HL-60/S4 treated with retinoic acid at 250 ng/mL for 4 days and 3 days (cell line): ENCODE measurements at regions not wholly inside any gene's neighbourhood (a gene's known extent, or its start where the extent isn't known, plus 50 kb on each side); places are given as distances from the start of the nearest gene placed in this dataset.
"Not testable (repeated sequence)": the region's sequence is repeated elsewhere in the genome, so short reads cannot be mapped to it uniquely, and the experiment has no call there.

ENCODE experiments used
- in situ Hi-C: fragments of 300-500 bp; cut with MboI; formaldehyde crosslinking; loops from 2 replicates; pipeline ENCODE4 v1.7.0; 2022; ENCODE audit warnings: low sequenced_read_pairs

GRCh38 chr9:73059247-73059646, 92.4 kb upstream of the ANXA1 start:
- in situ Hi-C loops = loop anchor here (25.0 kb wide), 1 partner anchor 1022 kb away; no protein-coding TSS in a partner anchor

- in situ Hi-C loops = loop anchor here (25.0 kb wide), 1 partner anchor 1019 kb away; no protein-coding TSS in a partner anchor
These were observed 95.4 kb upstream of the ANXA1 start for GRCh38 chr9:73056245-73056644.

GRCh38 chr9:73054091-73054490, 97.6 kb upstream of the ANXA1 start:
- in situ Hi-C loops = loop anchor here (25.0 kb wide), 1 partner anchor 1017 kb away; no protein-coding TSS in a partner anchor

GRCh38 chr9:73053543-73053942, 98.1 kb upstream of the ANXA1 start:
- in situ Hi-C loops = loop anchor here (25.0 kb wide), 1 partner anchor 1016 kb away; no protein-coding TSS in a partner anchor

GRCh38 chr9:73050887-73051550, 98.2 kb upstream of the ALDH1A1 start:
- in situ Hi-C loops = loop anchor here (25.0 kb wide), 1 partner anchor 1014 kb away; no protein-coding TSS in a partner anchor

GRCh38 chr9:73050065-73050816, 97.4 kb upstream of the ALDH1A1 start:
- in situ Hi-C loops = loop anchor here (25.0 kb wide), 1 partner anchor 1013 kb away; no protein-coding TSS in a partner anchor

- in situ Hi-C loops = no loop called here
These were observed 96.4 kb upstream of the ALDH1A1 start for GRCh38 chr9:73049280-73049679.

- in situ Hi-C loops = no loop called here
These were observed 93.9 kb upstream of the ALDH1A1 start for GRCh38 chr9:73046769-73047168.

GRCh38 chr9:73044776-73045175, 91.9 kb upstream of the ALDH1A1 start:
- in situ Hi-C loops = not testable (repeated sequence)

GRCh38 chr9:73042155-73042554, 89.3 kb upstream of the ALDH1A1 start:
- in situ Hi-C loops = no loop called here

GRCh38 chr9:73039271-73040263, 86.7 kb upstream of the ALDH1A1 start:
- in situ Hi-C loops = no loop called here

- in situ Hi-C loops = no loop called here
These were observed 85.8 kb upstream of the ALDH1A1 start for GRCh38 chr9:73038613-73039012.

- in situ Hi-C loops = no loop called here
These were observed 85.2 kb upstream of the ALDH1A1 start for GRCh38 chr9:73038089-73038509.

GRCh38 chr9:73037613-73038012, 84.8 kb upstream of the ALDH1A1 start:
- in situ Hi-C loops = no loop called here

- in situ Hi-C loops = no loop called here
These were observed 82.1 kb upstream of the ALDH1A1 start for GRCh38 chr9:73034962-73035361.

- in situ Hi-C loops = no loop called here
These were observed 78.5 kb upstream of the ALDH1A1 start for GRCh38 chr9:73031350-73031749.

GRCh38 chr9:73030370-73031030, 77.6 kb upstream of the ALDH1A1 start:
- in situ Hi-C loops = no loop called here

GRCh38 chr9:73029346-73029745, 76.5 kb upstream of the ALDH1A1 start:
- in situ Hi-C loops = no loop called here

GRCh38 chr9:73026375-73026774, 73.5 kb upstream of the ALDH1A1 start:
- in situ Hi-C loops = no loop called here

GRCh38 chr9:73024601-73025034, 71.8 kb upstream of the ALDH1A1 start:
- in situ Hi-C loops = no loop called here
